GM12878 (cell line): ENCODE measurements at regions not wholly inside any gene's neighbourhood (a gene's known extent, or its start where the extent isn't known, plus 50 kb on each side); places are given as distances from the start of the nearest gene placed in this dataset.

Source experiments
- ATAC-seq: fragments of 200-7000 bp; cut with Tn5 transposase; 3 replicates; pipeline ENCODE4 v1.9.1; 2020; ENCODE audit warnings: mild to moderate bottlenecking, moderate library complexity
- BruUV-seq: library from RNA; stranded (reverse); fragments of 400-500 nt; replicated peaks from 2 replicates; lab custom pipeline; 2021; lab: Mats Ljungman, UMichigan
- CTCF ChIA-PET: fragments of 300-600 bp; sonication (Branson Sonifier 250); formaldehyde crosslinking; extraction: SDS; loops from one replicate; lab custom pipeline; 2021; ENCODE audit warnings: inconsistent platforms; lab: Yijun Ruan, JAX
- POLR2A ChIA-PET: fragments of 350-600 bp; formaldehyde crosslinking; extraction: SDS; loops from one replicate; lab custom pipeline; 2021; ENCODE audit warnings: inconsistent platforms; lab: Charles Lee
- RAD21 ChIA-PET: fragments of 300-600 bp; sonication (Branson Sonifier 250); formaldehyde crosslinking; loops from one replicate; lab custom pipeline; 2023; ENCODE audit warnings: antibody characterized with exemption; ENCODE audit not compliant: unreplicated experiment; lab: Charles Lee
- SMC1A ChIA-PET: fragments of 300-600 bp; sonication (Branson Sonifier 250); formaldehyde crosslinking; loops from one replicate; lab custom pipeline; 2023; ENCODE audit not compliant: unreplicated experiment, uncharacterized antibody; lab: Charles Lee
- DNase-seq: peaks from one replicate; pipeline ENCODE4 v3.0.0-alpha.2; 2011; ENCODE audit warnings: low read depth, low spot score
- FAIRE-seq: peaks from 3 replicates; lab custom pipeline; 2011; peaks lifted over from hg19 to GRCh38; lab: Jason Lieb, UNC
- H2AFZ ChIP-seq: 2 replicates; pipeline ENCODE4 v1.6.0; 2011; ENCODE audit warnings: low read depth, low read length, control low read depth; ENCODE audit not compliant: control insufficient read depth
- H3K27ac ChIP-seq: 2 replicates; pipeline ENCODE4 v1.5.1; 2011; ENCODE audit warnings: control low read depth; ENCODE audit not compliant: control insufficient read depth, insufficient read depth
- H3K27me3 ChIP-seq, 2 experiments: replicated peaks in 1 of 2; 2 replicates each; pipeline versions ENCODE4 v1.6.0 to v1.6.1; 2011; ENCODE audit warnings: low read length in 1 of 2; ENCODE audit not compliant: control insufficient read depth in 2 of 2, insufficient read depth in 2 of 2
- H3K36me3 ChIP-seq, 2 experiments: 2 replicates each; pipeline ENCODE4 v1.5.1; 2011; ENCODE audit warnings: low read length in 1 of 2; ENCODE audit not compliant: control insufficient read depth in 2 of 2, insufficient read depth in 2 of 2
- H3K4me1 ChIP-seq: 2 replicates; pipeline ENCODE4 v1.6.1; 2011; ENCODE audit warnings: mild to moderate bottlenecking, low read length, moderate library complexity, mixed read lengths; ENCODE audit not compliant: control insufficient read depth, insufficient read depth
- H3K4me2 ChIP-seq: 2 replicates; pipeline ENCODE4 v1.6.0; 2011; ENCODE audit warnings: control low read depth; ENCODE audit not compliant: control insufficient read depth, insufficient read depth
- H3K4me3 ChIP-seq: fragments of 200-600 bp; sonication (generic); 2 replicates; pipeline ENCODE4 v1.5.1; 2016
- H3K79me2 ChIP-seq: 2 replicates; pipeline ENCODE4 v1.6.0; 2011; ENCODE audit warnings: low read length; ENCODE audit not compliant: control insufficient read depth, insufficient read depth
- H3K9ac ChIP-seq: 2 replicates; pipeline ENCODE4 v1.8.0; 2011; ENCODE audit warnings: low read length, control low read depth, mixed read lengths; ENCODE audit not compliant: control insufficient read depth, insufficient read depth
- H3K9me3 ChIP-seq: replicated peaks from 3 replicates; pipeline ENCODE4 v1.5.1; 2011; ENCODE audit warnings: mild to moderate bottlenecking, low read length; ENCODE audit not compliant: control insufficient read depth, insufficient read depth
- H4K20me1 ChIP-seq: 2 replicates; pipeline ENCODE4 v1.6.0; 2011; ENCODE audit not compliant: control insufficient read depth, insufficient read depth
- ATF3 ChIP-seq: IDR thresholded peaks from 2 replicates; pipeline ENCODE4 v1.6.1; 2011; ENCODE audit warnings: low read depth, mild to moderate bottlenecking, low read length, moderate library complexity, borderline replicate concordance; ENCODE audit errors: extremely low read depth
- BHLHE40 ChIP-seq, 2 experiments: fragments of 450-650 bp in 1 of 2; IDR thresholded peaks; 2 replicates each; pipeline ENCODE4 v1.6.1; 2011 to 2017; ENCODE audit warnings: low read depth in 2 of 2, borderline replicate concordance in 1 of 2, improper control_type of control experiment in 1 of 2, low read length in 1 of 2, mild to moderate bottlenecking in 1 of 2
- CHD2 ChIP-seq: IDR thresholded peaks from 2 replicates; pipeline ENCODE4 v1.6.1; 2011; ENCODE audit warnings: low read depth, low read length, improper control_type of control experiment, borderline replicate concordance
- FOXM1 ChIP-seq: IDR thresholded peaks from 2 replicates; pipeline ENCODE4 v1.6.1; 2012; ENCODE audit warnings: low read depth, mild to moderate bottlenecking, inconsistent platforms, low read length, moderate library complexity
- HCFC1 ChIP-seq: fragments of 150-350 bp; IDR thresholded peaks from 2 replicates; pipeline ENCODE4 v1.6.1; 2014; ENCODE audit warnings: low read length
- NRF1 ChIP-seq: conservative IDR thresholded peaks from 2 replicates; pipeline ENCODE4 v1.6.1; 2011; ENCODE audit warnings: mild to moderate bottlenecking, low read depth, low read length, improper control_type of control experiment
- POLR2A ChIP-seq: IDR thresholded peaks from 2 replicates; pipeline ENCODE4 v1.6.1; 2011; ENCODE audit warnings: low read depth, mild to moderate bottlenecking, low read length
- RELB ChIP-seq: fragments of 450-650 bp; IDR thresholded peaks from 2 replicates; pipeline ENCODE4 v1.6.1; 2017; ENCODE audit warnings: low read depth, mild to moderate bottlenecking, moderate library complexity
- SMAD1 ChIP-seq: fragments of 450-650 bp; IDR thresholded peaks from 2 replicates; pipeline ENCODE4 v1.6.1; 2018; ENCODE audit warnings: mild to moderate bottlenecking, low read depth; ENCODE audit not compliant: partially characterized antibody
- SREBF2 ChIP-seq: IDR thresholded peaks from 2 replicates; pipeline ENCODE4 v1.6.1; 2012; ENCODE audit warnings: mild to moderate bottlenecking, low read length
- in situ Hi-C: fragments of 300-500 bp; cut with MboI; formaldehyde crosslinking; loops from 9 replicates; pipeline ENCODE4 v1.14.3; 2018; ENCODE audit warnings: mixed read lengths
- intact Hi-C: fragments of 100-400 bp; cut with micrococcal nuclease; formaldehyde crosslinking; loops from one replicate; pipeline ENCODE4 v1.14.2; 2022; ENCODE audit not compliant: unreplicated experiment
- TF ChIP-seq, protein P1 (sequence below): fragments of 150-350 bp; IDR thresholded peaks from 2 replicates; pipeline ENCODE4 v1.6.1; 2014; ENCODE audit warnings: mild to moderate bottlenecking, low read depth, low read length

DNA sequence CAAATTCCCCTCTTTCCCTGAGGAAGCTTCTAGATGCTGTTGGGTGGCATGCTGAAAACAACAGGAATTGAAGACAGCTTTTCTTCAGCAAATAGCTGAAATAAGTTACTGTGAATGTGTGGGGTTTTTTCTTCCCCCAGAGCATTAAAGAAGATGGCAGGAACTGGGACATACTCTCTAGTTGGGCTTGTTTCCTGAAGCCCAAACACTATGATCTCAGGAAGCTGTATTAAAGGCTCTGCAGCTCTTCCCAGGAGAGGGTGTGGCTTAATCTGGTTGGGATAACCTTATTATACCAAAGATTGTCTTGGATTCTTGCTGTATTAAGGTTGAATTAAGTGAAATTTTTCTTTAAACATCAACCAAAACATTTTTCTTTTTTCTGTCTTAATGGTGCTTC lies 64.9 kb upstream of the LMO4 start:
- Histone ChIP-seq H3K79me2 (no peaks in the 10 kb centered on the region), H3K4me3 (no peak overlapping the region), H3K4me2 (no peak overlapping the region), H3K36me3 (no peaks in the 10 kb centered on the region), H2AFZ (no peak overlapping the region), H3K9me3 (no peaks in the 10 kb centered on the region), H3K27me3 (peaks cover 0 to 2% of the 10 kb centered on the region in 2 experiments; a peak in 1 of 4 replicates), H3K27ac (no peak overlapping the region), H4K20me1 (no peaks in the 10 kb centered on the region), H3K4me1 (no peaks in the 10 kb centered on the region), H3K9ac (no peak overlapping the region)
- CTCF ChIA-PET = no interaction called here
- TF ChIP-seq HCFC1 (no peak), ATF3 (no peak), POLR2A (no peak), SMAD1 (no peak), BHLHE40 (IDR thresholded peaks at IDR 0.05; ENCODE audit: borderline replicate concordance in 1 of 2, low read depth in 2 of 2, low read length in 1 of 2) (no peak), RELB (no peak), CHD2 (no peak), NRF1 (no peak), FOXM1 (no peak), SREBF2 (no peak)
- TF ChIP-seq, protein P1, sequence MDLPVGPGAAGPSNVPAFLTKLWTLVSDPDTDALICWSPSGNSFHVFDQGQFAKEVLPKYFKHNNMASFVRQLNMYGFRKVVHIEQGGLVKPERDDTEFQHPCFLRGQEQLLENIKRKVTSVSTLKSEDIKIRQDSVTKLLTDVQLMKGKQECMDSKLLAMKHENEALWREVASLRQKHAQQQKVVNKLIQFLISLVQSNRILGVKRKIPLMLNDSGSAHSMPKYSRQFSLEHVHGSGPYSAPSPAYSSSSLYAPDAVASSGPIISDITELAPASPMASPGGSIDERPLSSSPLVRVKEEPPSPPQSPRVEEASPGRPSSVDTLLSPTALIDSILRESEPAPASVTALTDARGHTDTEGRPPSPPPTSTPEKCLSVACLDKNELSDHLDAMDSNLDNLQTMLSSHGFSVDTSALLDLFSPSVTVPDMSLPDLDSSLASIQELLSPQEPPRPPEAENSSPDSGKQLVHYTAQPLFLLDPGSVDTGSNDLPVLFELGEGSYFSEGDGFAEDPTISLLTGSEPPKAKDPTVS = no peak
- SMC1A ChIA-PET = interaction anchor here (0.9 to 1.1 kb wide), 2 partner anchors 12 to 690 kb away, joined by 3 to 4 read pairs; no protein-coding TSS in a partner anchor
- intact Hi-C loops = no loop called here
- BruUV-seq = no TSS peak
- FAIRE-seq = no peak
- in situ Hi-C loops = no loop called here
- no peak for DNase-seq
- POLR2A ChIA-PET = no interaction called here
- no peak for ATAC-seq
- RAD21 ChIA-PET = no interaction called here
